SK-N-SH treated with all-trans-retinoic acid at 6 μM for 48 hours (cell line): ENCODE measurements at regions not wholly inside any gene's neighbourhood (a gene's known extent, or its start where the extent isn't known, plus 50 kb on each side); places are given as distances from the start of the nearest gene placed in this dataset.

ENCODE experiments used
- ATAC-seq: fragments of 200-7000 bp; cut with Tn5 transposase; 3 replicates; pipeline ENCODE4 v1.9.1; 2020; ENCODE audit warnings: mild to moderate bottlenecking, moderate library complexity
- ARNTL ChIP-seq: fragments of 450-650 bp; formaldehyde crosslinking; IDR thresholded peaks from 2 replicates; pipeline ENCODE4 v1.5.0; 2020; ENCODE audit warnings: low read depth, mild to moderate bottlenecking, moderate library complexity, borderline replicate concordance
- BACH2 ChIP-seq: fragments of 250-450 bp; sonication (Bioruptor Pico); IDR thresholded peaks from 2 replicates; pipeline ENCODE4 v1.9.0; 2021; ENCODE audit warnings: mild to moderate bottlenecking, borderline replicate concordance
- CSRNP3 ChIP-seq: fragments of 250-450 bp; sonication (Bioruptor Pico); IDR thresholded peaks from 2 replicates; pipeline ENCODE4 v1.5.1; 2021; ENCODE audit warnings: mild to moderate bottlenecking, moderate library complexity
- ESRRG ChIP-seq: fragments of 250-450 bp; sonication (Bioruptor Pico); IDR thresholded peaks from 2 replicates; pipeline ENCODE4 v1.6.1; 2021; ENCODE audit warnings: mild to moderate bottlenecking
- GLIS3 ChIP-seq: fragments of 250-450 bp; sonication (Bioruptor Pico); IDR thresholded peaks from 2 replicates; pipeline ENCODE4 v1.5.0; 2020; ENCODE audit warnings: mild to moderate bottlenecking, moderate library complexity
- ISL1 ChIP-seq: fragments of 250-450 bp; sonication (Bioruptor Pico); IDR thresholded peaks from 2 replicates; pipeline ENCODE4 v2.1.2; 2022; ENCODE audit warnings: mild to moderate bottlenecking, moderate library complexity
- OSR1 ChIP-seq: fragments of 250-450 bp; sonication (Bioruptor Pico); IDR thresholded peaks from 2 replicates; pipeline ENCODE4 v1.8.0; 2022; ENCODE audit warnings: moderate library complexity, mild to moderate bottlenecking, inconsistent platforms
- POU6F1 ChIP-seq: fragments of 250-450 bp; sonication (Bioruptor Pico); IDR thresholded peaks from 2 replicates; pipeline ENCODE4 v1.8.0; 2021; ENCODE audit warnings: low read depth, mild to moderate bottlenecking, moderate library complexity, borderline replicate concordance
- PPARA ChIP-seq: fragments of 250-450 bp; sonication (Bioruptor Pico); IDR thresholded peaks from 2 replicates; pipeline ENCODE4 v1.5.0; 2020; ENCODE audit warnings: mild to moderate bottlenecking, borderline replicate concordance
- RARB ChIP-seq: fragments of 250-450 bp; sonication (Bioruptor Pico); IDR thresholded peaks from 2 replicates; pipeline ENCODE4 v1.8.0; 2021; ENCODE audit warnings: mild to moderate bottlenecking, moderate library complexity
- SNAI2 ChIP-seq: fragments of 250-450 bp; sonication (Bioruptor Pico); IDR thresholded peaks from 2 replicates; pipeline ENCODE4 v1.5.0; 2020; ENCODE audit warnings: mild to moderate bottlenecking, moderate library complexity
- TCF4 ChIP-seq: fragments of 250-450 bp; sonication (Bioruptor Pico); IDR thresholded peaks from 2 replicates; pipeline ENCODE4 v1.8.0; 2021; ENCODE audit warnings: mild to moderate bottlenecking, moderate library complexity, borderline replicate concordance
- TOX ChIP-seq: fragments of 250-450 bp; sonication (Bioruptor Pico); IDR thresholded peaks from 2 replicates; pipeline ENCODE4 v1.8.0; 2021; ENCODE audit warnings: mild to moderate bottlenecking, moderate library complexity, borderline replicate concordance
- ZC3H10 ChIP-seq: fragments of 250-450 bp; sonication (Bioruptor Pico); IDR thresholded peaks from 2 replicates; pipeline ENCODE4 v1.5.1; 2021; ENCODE audit warnings: mild to moderate bottlenecking, moderate library complexity
- ZNF565 ChIP-seq: fragments of 450-650 bp; formaldehyde crosslinking; conservative IDR thresholded peaks from 2 replicates; pipeline ENCODE4 v1.5.0; 2020; ENCODE audit warnings: low read depth, mild to moderate bottlenecking, moderate library complexity
- ZNF70 ChIP-seq: fragments of 450-650 bp; formaldehyde crosslinking; IDR thresholded peaks from 2 replicates; pipeline ENCODE4 v1.5.0; 2020; ENCODE audit warnings: mild to moderate bottlenecking, moderate library complexity
- ZNF8 ChIP-seq: fragments of 450-650 bp; formaldehyde crosslinking; IDR thresholded peaks from 2 replicates; pipeline ENCODE4 v1.5.0; 2020; ENCODE audit warnings: mild to moderate bottlenecking, moderate library complexity
- TF ChIP-seq, protein P1 (sequence below): fragments of 250-450 bp; sonication (Bioruptor Pico); IDR thresholded peaks from 2 replicates; pipeline ENCODE4 v1.8.0; 2020; ENCODE audit warnings: mild to moderate bottlenecking, moderate library complexity, borderline replicate concordance
- TF ChIP-seq, protein P2 (sequence below): fragments of 250-450 bp; sonication (Bioruptor Pico); IDR thresholded peaks from 2 replicates; pipeline ENCODE4 v1.5.0; 2020; ENCODE audit warnings: mild to moderate bottlenecking, moderate library complexity

- no peak for TF ChIP-seq PPARA (CRISPR knock-in tag)
- no peak for TF ChIP-seq TCF4 (CRISPR knock-in tag)
- no peak for TF ChIP-seq RARB (CRISPR knock-in tag)
- TF ChIP-seq BACH2 (CRISPR knock-in tag): no peak
- TF ChIP-seq, protein P1, sequence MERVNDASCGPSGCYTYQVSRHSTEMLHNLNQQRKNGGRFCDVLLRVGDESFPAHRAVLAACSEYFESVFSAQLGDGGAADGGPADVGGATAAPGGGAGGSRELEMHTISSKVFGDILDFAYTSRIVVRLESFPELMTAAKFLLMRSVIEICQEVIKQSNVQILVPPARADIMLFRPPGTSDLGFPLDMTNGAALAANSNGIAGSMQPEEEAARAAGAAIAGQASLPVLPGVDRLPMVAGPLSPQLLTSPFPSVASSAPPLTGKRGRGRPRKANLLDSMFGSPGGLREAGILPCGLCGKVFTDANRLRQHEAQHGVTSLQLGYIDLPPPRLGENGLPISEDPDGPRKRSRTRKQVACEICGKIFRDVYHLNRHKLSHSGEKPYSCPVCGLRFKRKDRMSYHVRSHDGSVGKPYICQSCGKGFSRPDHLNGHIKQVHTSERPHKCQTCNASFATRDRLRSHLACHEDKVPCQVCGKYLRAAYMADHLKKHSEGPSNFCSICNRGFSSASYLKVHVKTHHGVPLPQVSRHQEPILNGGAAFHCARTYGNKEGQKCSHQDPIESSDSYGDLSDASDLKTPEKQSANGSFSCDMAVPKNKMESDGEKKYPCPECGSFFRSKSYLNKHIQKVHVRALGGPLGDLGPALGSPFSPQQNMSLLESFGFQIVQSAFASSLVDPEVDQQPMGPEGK (CRISPR knock-in tag): no peak
- TF ChIP-seq ESRRG: no peak
- no peak for TF ChIP-seq ZNF8
- TF ChIP-seq ISL1 (CRISPR knock-in tag): no peak
- TF ChIP-seq POU6F1 (CRISPR knock-in tag): no peak
- no peak for TF ChIP-seq ZNF565 (CRISPR knock-in tag)
- TF ChIP-seq ZNF70 (CRISPR knock-in tag): no peak
- TF ChIP-seq TOX (CRISPR knock-in tag): no peak
- TF ChIP-seq SNAI2: no peak
- TF ChIP-seq GLIS3 (CRISPR knock-in tag): no peak
- TF ChIP-seq ARNTL: no peak
- no peak for TF ChIP-seq OSR1 (CRISPR knock-in tag)
- no peak for TF ChIP-seq ZC3H10 (CRISPR knock-in tag)
- ATAC-seq: no peak
Observed at GRCh38 chr4:1564535-1565375, 119.4 kb downstream of the FAM53A start.

- no peak for ATAC-seq
Observed at GRCh38 chr4:1563768-1564485, 120.2 kb downstream of the FAM53A start.

More at GRCh38 chr4:1563768-1564485, 120.2 kb downstream of the FAM53A start:
- TF ChIP-seq ESRRG: no peak
- TF ChIP-seq, protein P2, sequence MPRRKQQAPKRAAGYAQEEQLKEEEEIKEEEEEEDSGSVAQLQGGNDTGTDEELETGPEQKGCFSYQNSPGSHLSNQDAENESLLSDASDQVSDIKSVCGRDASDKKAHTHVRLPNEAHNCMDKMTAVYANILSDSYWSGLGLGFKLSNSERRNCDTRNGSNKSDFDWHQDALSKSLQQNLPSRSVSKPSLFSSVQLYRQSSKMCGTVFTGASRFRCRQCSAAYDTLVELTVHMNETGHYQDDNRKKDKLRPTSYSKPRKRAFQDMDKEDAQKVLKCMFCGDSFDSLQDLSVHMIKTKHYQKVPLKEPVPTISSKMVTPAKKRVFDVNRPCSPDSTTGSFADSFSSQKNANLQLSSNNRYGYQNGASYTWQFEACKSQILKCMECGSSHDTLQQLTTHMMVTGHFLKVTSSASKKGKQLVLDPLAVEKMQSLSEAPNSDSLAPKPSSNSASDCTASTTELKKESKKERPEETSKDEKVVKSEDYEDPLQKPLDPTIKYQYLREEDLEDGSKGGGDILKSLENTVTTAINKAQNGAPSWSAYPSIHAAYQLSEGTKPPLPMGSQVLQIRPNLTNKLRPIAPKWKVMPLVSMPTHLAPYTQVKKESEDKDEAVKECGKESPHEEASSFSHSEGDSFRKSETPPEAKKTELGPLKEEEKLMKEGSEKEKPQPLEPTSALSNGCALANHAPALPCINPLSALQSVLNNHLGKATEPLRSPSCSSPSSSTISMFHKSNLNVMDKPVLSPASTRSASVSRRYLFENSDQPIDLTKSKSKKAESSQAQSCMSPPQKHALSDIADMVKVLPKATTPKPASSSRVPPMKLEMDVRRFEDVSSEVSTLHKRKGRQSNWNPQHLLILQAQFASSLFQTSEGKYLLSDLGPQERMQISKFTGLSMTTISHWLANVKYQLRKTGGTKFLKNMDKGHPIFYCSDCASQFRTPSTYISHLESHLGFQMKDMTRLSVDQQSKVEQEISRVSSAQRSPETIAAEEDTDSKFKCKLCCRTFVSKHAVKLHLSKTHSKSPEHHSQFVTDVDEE: no peak
- TF ChIP-seq POU6F1 (CRISPR knock-in tag): no peak
- no peak for TF ChIP-seq ZNF70 (CRISPR knock-in tag)
- TF ChIP-seq ARNTL: no peak
- no peak for TF ChIP-seq CSRNP3 (CRISPR knock-in tag)
- TF ChIP-seq ZNF8: no peak
- TF ChIP-seq BACH2 (CRISPR knock-in tag): no peak
